NCI-H524 (cell line): ENCODE measurements at regions not wholly inside any gene's neighbourhood (a gene's known extent, or its start where the extent isn't known, plus 50 kb on each side); places are given as distances from the start of the nearest gene placed in this dataset.
"Not testable (repeated sequence)": the region's sequence is repeated elsewhere in the genome, so short reads cannot be mapped to it uniquely, and the experiment has no call there.

Experiments
- DNase-seq, 2 experiments: peaks; one replicate each; lab custom pipeline; 2025; lab: John Stamatoyannopoulos, UW

DNA sequence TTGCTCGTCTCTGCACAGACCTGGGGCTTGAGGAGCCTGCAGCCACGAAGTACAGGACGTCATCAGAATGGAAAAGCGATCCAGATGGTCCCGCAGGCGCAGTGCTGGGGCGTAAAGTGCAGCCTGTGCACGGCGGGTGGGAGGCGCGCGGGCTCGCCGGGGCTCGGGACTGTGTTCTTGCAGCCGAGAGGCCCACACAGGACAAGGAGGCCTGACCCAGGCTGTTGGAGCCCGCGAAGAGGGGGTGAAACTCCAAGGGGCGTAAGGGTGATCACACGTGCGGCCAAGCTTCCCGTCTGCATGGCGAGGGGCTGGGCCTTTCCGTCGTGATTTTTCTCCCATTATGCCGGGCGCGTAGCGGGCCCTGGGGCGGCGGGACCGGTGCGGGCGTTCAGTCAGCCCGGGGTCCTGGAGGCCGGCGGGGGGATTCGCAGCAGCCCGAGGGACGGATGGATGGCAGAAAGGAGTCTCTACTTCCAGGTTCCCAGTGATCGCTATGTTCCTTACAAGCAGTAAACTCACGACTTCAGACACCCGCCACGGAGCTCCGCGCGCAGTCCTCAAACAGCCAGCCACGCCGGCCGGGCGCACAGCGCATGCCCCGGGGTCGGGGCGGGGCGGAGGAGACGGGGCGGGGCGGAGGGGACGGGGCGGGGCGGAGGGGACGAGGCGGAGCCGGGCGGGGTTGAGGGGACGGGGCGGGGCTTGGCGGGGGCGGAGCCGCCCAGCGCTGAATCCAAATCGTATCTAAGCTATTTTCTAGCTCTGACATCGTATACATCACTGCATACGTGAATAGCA lies 141.0 kb upstream of the KCNJ18 start:
- DNase-seq = peak; percentile 79 to 91

DNA sequence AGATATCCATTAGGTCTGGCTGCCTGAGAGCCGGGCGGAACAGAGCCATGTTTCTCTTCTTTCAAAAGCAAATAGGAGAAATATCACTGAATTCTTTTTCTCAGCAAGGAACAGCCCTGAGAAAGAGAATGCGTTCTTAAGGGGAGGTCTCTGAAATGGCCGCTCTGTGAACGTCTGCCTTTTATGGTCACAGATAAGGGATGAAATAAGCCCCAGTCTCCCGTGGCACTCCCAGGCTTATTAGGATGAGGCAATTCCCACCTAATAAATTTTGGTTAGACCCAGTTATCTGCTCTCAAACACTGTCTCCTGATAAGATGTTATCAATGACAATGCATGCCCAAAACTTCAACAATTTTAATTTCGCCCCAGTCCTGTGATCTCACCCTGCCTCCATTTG lies 133.4 kb upstream of the KCNJ18 start:
- DNase-seq = not testable (repeated sequence)

DNA sequence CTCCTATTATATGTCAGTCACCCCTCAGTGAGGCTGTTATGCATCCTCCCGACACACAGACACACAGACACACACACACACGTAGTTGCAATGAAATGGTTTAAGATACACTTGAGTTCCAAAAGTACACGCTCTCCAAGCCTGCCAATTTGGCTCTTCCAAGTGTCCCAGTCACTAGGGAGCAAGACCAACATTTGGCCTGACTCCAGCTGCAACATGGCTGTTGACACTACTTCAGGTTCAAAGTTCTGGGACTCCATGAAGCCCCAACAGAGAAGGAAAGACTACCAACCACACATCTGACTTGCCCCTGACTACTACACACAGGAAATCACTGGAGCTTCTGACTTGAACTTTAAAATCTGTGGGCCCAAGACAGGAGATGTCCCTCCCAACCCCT lies 128.1 kb upstream of the KCNJ18 start:
- no peak for DNase-seq

DNA sequence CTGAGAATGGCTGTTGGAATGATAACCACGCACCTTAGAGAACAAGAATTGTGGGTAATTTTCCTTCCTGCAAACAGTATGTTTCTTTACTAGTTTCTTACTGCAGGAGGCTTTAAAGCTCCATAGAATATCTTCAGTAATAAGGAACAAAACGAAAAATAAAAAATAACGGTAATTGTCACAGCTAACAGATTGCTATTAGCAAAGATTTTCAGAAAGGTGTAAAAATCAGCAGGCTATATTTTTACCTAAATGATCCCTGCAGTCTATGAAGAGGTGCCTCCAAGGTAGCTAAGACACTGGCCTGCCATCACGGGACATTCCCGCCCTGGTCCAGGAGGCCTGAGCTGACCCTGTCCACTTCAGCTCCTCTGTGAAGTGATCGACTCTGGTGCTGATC lies 127.6 kb upstream of the KCNJ18 start:
- not testable (repeated sequence) for DNase-seq

DNA sequence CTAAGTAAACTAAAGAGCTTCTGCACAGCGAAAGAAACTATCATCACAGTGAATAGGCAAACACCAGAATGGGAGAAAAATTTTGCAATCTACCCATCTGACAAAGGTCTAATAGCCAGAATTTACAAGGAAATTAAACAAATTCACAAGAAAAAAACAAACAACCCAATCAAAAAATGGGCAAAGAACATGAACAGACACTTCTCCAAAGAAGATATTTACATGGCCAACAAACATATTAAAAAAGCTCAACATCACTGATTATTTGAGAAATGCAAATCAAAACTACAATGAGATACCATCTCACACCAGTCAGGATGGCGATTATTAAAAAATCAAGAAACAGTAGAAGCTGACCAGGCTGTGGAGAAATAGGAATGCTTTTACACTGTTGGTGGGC lies 121.9 kb upstream of the KCNJ18 start:
- DNase-seq = not testable (repeated sequence)

DNA sequence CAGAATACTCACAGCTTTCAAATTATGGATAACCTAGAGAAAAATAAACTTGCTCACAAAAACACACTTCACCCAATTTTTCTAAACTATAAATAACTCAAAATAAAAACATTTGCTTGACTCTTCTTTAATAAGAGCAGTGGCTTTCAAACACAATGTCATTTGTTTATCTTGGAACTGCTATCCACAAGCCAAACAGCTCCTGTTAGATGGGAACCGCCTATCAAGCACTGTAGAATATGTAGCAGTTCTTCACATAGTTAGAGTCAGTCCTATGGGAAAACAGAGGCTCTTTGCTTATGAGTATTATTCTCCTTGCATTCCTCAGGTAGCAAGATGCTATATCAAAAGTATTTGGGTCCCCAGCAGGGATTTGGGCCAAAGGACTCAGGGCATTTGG lies 120.2 kb upstream of the KCNJ18 start:
- DNase-seq = not testable (repeated sequence)

DNA sequence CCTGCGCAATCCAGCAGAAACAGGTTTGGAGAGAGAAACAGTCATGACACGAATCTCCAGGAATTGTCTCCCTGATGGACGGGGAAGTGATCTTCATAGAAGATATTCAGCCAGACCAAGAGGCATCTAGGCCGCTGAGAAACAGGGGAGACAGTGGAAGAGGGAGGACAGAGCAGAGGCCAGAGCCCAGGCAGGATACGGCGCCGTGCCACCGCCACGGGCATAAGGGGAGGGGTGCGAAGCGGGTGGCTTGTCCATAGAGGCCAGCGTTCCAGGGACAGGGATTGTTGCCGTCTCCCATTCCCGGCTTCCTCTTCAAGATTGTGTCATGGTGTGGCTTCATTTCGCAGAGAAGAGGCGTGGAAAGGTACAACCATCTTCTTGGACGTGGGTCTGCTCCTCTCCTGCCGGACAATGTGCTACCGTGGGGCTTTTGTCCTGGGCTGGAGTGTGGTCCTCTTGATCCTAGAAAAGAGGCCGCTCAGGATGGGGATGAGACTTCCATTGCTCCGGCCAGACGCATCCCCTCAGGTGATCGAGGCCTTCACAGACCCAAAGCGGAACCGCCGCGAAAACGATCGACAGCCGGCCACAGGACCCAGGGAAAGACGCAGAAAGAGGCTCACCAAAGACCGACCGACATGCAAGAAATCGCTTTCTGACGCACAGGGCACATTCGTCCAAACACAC lies 118.9 kb upstream of the KCNJ18 start:
- DNase-seq = not testable (repeated sequence)

DNA sequence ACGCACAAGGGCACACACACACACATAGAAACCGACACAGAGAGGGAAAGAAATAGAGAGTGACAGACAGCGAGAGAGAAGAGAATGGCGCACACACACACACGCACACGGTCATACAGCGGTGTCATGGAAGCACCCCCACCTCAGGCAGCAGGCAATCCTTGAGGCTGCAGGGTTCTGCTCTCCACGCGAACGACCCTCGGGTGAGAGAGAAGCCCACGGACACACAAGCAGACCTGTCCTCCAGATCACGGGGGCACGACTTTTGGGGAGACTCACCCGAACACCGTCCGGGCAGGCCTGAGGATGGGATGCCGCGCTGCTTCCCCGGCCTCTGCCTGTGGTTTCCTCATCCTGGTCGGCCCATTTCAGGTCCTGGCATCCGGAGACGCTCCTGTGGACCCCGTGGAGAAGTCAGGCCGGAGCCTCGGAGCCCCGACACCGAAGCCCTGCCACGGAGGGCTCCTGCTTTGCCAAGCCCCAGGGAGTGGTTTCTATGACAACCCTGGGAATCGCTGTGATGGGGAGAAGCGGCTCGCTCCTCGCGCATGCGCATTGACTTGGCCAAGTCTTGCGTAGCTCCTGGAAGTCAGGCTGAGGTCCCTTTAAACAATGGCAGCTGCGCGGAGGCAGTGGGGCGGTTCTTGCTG lies 118.2 kb upstream of the KCNJ18 start:
- peak; percentile 79 to 83 for DNase-seq

DNA sequence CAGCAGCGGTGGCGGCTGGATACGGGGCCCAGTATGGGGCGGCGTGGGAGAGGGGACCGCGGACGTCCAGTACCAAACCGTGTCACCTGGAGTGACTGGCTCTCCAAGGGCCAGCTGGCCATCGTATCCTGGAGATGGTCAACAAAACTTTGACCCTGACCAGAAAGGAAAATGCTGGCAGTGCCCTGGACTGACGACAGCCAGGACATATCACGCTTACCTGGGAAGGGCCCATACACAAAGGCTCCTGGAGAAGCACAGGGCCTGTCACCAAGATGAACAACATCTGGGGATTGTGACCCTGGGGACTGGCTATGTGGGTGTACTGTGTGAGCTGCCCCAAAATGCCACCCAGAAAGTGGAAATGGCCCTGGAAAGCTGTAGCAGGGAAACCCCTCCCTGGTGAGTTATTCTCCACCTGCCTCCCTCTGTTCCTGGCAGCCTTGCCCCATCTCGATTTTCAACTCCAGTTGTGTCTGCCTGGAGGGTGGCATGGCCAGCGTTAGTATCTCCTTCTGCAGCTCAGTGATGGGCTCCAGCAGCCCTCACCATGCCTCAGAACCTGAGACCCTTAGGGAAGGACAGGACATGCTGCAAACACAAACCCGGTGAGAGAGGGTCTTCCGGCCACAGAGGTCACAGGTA lies 117.6 kb upstream of the KCNJ18 start:
- not testable (repeated sequence) for DNase-seq

DNA sequence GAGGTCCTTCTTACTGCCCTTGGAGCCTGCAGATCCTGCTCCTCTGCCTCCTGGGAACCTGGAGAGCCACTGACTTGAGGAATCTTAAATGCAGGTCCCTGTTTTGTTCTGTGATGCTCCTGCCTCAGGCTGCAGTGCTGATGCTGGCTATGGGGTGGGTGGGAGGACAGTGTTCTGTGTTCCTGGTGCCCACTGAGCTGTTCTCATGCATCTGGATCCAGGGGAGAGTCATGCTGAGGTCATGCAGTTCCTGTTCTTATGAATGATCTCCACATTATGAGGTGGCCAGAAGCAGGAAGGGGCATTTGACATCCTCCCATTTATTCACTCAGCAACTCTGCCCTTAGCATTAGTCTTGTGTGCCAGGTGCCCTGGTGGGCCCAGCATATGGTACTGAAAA lies 113.5 kb upstream of the KCNJ18 start:
- not testable (repeated sequence) for DNase-seq

DNA sequence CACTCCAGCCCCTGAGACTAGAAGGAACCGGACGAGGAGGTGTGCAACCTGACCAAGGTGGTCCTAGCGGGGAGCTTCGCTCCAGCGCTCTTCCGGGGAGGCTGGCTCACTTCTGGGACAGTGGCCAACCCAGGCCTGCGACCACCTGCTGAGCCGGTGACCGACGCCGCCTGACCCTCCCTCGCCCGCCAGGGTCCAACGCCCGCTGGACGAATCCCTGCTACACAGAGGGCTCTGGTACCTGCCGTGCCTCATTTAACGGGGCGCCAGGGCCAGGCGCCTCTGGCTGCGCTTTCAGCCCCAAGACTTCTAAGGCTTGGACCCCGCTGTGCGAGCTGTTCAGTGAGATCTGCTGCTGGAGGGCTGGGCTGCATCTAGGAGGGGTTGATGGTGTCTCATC lies 99.5 kb upstream of the KCNJ18 start:
- DNase-seq = no peak

DNA sequence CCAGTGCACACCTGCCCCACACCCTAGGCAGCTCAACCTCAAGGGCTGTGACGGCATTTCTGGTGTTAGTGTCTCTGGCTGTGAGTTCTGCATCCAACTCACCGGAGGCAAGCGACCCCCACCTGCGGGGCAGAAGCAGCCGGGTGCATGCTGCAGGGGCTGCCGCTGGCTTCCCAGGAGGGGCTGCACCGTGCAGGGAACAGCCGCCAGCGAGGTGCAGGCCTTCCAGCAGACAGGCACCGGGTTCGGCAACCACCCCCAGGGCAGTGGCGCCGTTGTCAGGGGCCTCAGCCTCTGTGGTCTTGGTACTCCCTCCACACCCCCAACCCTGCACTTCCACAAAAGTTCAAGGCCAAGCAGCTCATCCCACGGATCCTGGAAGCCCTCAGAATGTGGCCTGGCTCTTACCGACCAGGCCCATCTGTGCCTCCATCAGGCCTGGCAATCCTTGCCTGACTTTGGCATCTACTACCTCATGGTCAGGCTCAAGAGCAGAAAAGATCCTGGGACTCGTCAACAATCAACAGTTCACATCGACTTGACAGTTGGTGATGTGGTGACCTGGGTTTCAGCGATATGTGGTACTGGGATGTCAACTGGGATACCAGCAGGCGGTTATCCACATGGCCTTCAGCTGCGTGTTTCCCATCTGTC lies 98.7 kb upstream of the KCNJ18 start:
- not testable (repeated sequence) for DNase-seq

DNA sequence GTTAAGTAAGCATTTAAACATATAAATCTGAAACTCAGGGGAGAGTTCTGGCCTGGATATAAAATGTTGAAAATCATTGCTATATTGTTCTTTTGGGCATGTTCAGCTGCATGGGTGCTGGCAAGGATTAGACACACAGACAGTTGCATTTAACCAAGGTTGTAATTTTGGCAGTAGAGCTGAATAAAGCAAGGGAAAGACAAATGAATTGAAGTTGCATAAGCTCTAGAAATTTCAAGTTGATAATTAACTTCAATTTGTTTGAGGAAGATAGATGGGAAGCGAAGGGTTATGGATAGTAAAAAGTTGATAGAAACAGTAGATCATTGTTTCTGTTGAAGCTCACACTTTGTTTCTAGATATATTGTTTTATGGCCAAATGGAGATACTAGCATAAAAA lies 97.2 kb upstream of the KCNJ18 start:
- no peak for DNase-seq

DNA sequence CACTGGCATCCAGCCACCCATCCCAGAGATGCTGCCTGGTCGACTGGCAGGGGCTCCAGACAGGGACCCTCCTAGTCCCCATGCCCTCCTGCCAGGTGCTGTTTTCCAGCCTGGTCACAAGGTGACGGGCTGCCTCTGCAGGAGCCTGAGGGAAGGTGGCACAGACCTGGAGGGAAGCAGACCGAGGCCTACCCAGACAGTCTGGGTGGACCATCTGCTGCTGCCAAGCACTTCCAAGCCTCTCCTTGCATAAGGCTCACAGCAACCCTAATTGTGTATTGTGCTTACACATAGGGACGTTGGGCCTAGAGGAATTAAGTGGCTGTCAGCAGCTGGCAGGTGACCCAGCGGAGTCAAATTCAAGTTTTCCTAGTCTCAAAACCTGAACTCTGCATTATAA lies 90.1 kb upstream of the KCNJ18 start:
- peak; percentile 94 to 98 for DNase-seq

DNA sequence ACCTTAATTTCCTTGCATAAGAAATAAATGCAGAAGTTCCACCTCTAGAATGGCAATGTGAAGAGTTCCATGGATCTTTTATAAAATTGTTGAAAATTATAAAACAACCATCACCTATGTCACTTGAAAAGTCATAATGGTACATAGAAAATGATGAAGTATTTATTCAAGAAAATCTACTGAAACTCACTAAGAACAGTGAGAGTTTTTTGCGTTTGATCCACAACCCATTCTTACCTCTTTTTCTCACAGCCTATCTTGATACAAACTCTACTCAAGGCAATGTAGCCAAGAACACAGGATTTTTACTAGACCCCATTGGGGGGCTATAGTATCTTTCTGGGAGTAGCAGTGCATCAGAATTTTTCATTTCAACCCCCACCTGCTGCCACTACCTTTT lies 89.0 kb upstream of the KCNJ18 start:
- DNase-seq = not testable (repeated sequence)

DNA sequence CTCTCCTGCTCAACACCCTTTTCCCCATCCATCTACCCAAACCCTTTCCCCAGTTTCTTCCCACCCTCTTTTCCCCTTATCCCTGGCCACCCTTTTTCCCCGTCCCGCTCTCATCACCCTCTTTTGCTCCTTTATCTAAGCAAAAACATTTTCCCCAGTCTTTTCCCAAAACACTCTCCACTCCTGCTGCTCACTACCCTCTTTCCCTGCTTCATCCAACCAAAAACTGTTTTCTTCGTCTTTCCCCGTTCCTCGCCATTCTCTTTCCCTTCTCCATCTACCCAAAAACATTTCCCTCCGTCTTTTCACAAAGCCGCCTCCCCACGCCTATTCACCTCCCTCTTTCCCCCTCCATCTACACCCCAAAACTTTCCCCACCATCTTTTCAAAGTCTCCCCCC lies 80.9 kb upstream of the KCNJ18 start:
- not testable (repeated sequence) for DNase-seq

DNA sequence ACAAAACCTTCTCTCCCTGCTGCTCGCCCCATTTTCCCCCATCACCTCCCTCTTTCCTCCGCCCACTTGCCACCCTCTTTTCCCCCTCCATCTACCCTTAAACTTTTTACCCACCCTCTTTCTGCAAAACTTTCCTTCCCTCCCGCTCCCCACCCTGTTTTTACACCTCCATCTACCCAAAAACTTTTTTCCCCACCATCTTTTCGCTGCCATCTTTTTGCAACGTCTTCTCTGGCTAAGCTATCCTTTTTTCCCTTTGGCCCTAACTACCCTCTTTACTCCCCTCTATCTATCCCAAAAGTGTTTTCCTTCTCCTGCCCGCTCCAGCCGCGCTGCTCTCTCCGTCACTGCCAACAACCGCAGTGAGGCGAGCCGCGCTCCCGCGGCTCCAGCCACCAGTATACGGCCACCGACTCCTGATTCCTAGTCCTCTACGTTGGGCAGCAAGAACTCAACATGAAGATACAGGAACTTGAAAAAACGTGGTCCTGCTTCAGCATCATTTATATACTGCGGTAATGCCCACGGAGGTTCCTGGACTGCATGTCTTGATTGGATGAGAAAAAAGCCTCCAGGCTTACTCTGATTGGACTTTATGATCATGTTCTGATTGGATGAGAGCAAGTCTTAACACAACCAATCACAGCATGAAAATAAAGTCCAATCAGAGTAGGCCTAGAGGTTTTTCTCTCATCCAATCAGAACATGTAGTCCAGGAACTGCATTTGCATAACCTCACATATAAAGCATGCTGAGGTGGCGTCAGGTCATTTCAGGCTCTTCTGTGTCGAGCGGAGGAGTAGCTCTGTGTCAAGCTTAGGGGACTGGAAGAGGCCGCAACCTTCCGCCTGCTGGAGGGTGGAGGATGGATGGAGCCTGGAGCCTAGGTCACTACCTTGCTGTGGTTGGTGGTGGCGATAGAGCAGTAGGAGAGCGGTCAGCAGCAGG lies 79.9 kb upstream of the KCNJ18 start:
- not testable (repeated sequence) for DNase-seq

DNA sequence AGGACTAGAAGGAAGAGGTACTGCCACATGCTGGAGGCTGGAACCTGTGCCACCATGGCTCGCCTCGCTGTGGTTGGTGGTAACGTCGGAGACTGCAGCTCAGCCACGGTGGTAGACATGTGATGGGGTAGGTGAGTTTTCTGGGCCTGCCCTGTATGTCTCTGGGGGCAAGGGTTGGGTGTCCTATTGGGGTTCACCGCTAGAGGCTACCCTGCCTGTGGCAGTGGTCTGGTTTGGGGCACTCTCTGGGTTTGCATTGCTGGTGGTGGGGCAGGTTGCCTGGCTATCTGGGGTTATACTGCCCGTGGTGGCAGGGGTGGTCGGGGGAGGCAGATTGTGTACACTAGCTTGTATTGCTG lies 79.3 kb upstream of the KCNJ18 start:
- no peak for DNase-seq

DNA sequence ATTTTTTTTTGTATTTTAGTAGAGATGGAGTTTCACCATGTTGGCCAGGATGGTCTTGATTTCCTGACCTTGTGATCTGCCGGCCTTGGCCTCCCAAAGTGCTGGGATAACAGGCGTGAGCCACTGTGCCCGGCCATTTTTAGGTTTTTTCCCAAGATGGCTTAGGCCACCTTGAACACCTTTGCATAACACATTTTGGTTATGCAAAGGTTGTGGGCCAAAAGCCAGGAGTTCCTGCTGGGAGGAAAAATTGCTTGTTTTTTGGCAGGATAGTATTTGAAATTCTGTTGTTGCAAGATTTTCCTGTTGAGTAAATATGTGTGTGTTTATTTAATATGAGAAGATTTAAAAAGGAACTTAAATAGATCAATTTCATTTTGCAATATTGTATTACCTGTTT lies 65.3 kb upstream of the KCNJ18 start:
- DNase-seq = not testable (repeated sequence)
